Suppressor macrophage (primary cell): ENCODE measurements at regions not wholly inside any gene's neighbourhood (a gene's known extent, or its start where the extent isn't known, plus 50 kb on each side); places are given as distances from the start of the nearest gene placed in this dataset.

ENCODE experiments used
- DNase-seq, 4 experiments: peaks; one replicate each; pipeline ENCODE4 v3.0.0-alpha.2; 2020 to 2022

- no peak for DNase-seq
Measured at GRCh38 chr2:189372688-189373257, 68.5 kb upstream of the WDR75 start.

- DNase-seq: no peak
Measured at GRCh38 chr2:189374481-189374880, 66.8 kb upstream of the WDR75 start.

- no peak for DNase-seq
Measured at GRCh38 chr2:189375842-189376241, 65.4 kb upstream of the WDR75 start.

- DNase-seq: no peak
Measured at GRCh38 chr2:189379287-189379630, 62.0 kb upstream of the WDR75 start.

GRCh38 chr2:189379731-189380261, 61.5 kb upstream of the WDR75 start:
- no peak for DNase-seq

- no peak for DNase-seq
Measured at GRCh38 chr2:189382668-189383067, 58.6 kb upstream of the WDR75 start.

- DNase-seq: no peak
Measured at GRCh38 chr2:189386741-189387140, 54.5 kb upstream of the WDR75 start.

- DNase-seq: no peak
Measured at GRCh38 chr2:189391201-189391600, 50.1 kb upstream of the WDR75 start.
